SK-N-SH (cell line): ENCODE measurements at regions not wholly inside any gene's neighbourhood (a gene's known extent, or its start where the extent isn't known, plus 50 kb on each side); places are given as distances from the start of the nearest gene placed in this dataset.

Experiments used
- SIN3A ChIP-seq: IDR thresholded peaks from 2 replicates; pipeline ENCODE4 v1.6.1; 2012; ENCODE audit warnings: low read depth, mild to moderate bottlenecking, low read length, moderate library complexity, borderline replicate concordance
- TF ChIP-seq, protein P1 (sequence below): fragments of 200-600 bp; sonication (generic); IDR thresholded peaks from 2 replicates; pipeline ENCODE4 v1.6.1; 2017; ENCODE audit warnings: antibody characterized with exemption, mild to moderate bottlenecking, moderate library complexity

DNA sequence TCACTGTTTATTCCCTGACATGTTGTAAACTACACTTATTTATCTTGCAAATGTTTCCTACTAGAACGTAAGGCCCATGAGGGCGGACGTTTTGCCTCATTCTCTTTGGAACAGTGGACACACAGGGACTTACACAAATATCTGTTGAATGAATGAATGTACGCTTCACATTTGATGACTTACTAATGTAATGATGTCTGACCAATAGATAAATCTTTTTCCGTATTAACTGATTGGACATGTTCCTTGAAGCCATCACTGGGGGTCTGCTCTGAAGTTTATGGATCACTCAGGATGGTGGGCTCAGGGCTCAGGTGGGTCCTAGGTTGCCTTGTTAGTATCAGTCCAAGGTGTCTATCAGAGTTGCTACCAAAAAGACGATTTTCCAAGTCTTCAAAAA lies 763.2 kb upstream of the TPTE start:
- TF ChIP-seq, protein P1, sequence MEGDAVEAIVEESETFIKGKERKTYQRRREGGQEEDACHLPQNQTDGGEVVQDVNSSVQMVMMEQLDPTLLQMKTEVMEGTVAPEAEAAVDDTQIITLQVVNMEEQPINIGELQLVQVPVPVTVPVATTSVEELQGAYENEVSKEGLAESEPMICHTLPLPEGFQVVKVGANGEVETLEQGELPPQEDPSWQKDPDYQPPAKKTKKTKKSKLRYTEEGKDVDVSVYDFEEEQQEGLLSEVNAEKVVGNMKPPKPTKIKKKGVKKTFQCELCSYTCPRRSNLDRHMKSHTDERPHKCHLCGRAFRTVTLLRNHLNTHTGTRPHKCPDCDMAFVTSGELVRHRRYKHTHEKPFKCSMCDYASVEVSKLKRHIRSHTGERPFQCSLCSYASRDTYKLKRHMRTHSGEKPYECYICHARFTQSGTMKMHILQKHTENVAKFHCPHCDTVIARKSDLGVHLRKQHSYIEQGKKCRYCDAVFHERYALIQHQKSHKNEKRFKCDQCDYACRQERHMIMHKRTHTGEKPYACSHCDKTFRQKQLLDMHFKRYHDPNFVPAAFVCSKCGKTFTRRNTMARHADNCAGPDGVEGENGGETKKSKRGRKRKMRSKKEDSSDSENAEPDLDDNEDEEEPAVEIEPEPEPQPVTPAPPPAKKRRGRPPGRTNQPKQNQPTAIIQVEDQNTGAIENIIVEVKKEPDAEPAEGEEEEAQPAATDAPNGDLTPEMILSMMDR = no peak
- TF ChIP-seq SIN3A = no peak
